K562 (cell line): ENCODE measurements at regions not wholly inside any gene's neighbourhood (a gene's known extent, or its start where the extent isn't known, plus 50 kb on each side); places are given as distances from the start of the nearest gene placed in this dataset.
"Not testable (repeated sequence)": the region's sequence is repeated elsewhere in the genome, so short reads cannot be mapped to it uniquely, and the experiment has no call there.

Experiments
- ATAC-seq: fragments of 200-7000 bp; cut with Tn5 transposase; 3 replicates; pipeline ENCODE4 v1.9.1; 2020; ENCODE audit warnings: moderate library complexity
- BruUV-seq: library from RNA; stranded (reverse); fragments of 400-500 nt; replicated peaks from 2 replicates; lab custom pipeline; 2021; lab: Mats Ljungman, UMichigan
- CTCF ChIA-PET: fragments of 300-600 bp; formaldehyde crosslinking; extraction: SDS; loops from one replicate; lab custom pipeline; 2021; ENCODE audit warnings: low intra/inter-chr PET ratio; lab: Yijun Ruan, JAX
- POLR2A ChIA-PET: fragments of 300-600, 350-650 bp; sonication (Branson Sonifier 250); formaldehyde crosslinking; extraction: SDS; loops from one replicate; lab custom pipeline; 2021; ENCODE audit warnings: antibody characterized with exemption, inconsistent platforms; lab: Yijun Ruan, JAX
- DNase-seq, 4 experiments: peaks; one replicate each; pipeline versions ENCODE4 v3.0.0 to v3.0.0-alpha.2; 2011 to 2018; ENCODE audit warnings: low spot score in 3 of 4, mixed read lengths in 3 of 4; ENCODE audit errors: extremely low read depth in 1 of 4
- FAIRE-seq: peaks from 2 replicates; lab custom pipeline; 2011; peaks lifted over from hg19 to GRCh38; lab: Jason Lieb, UNC
- H2AFZ ChIP-seq: 2 replicates; pipeline ENCODE4 v1.6.0; 2011; ENCODE audit warnings: low read depth, low read length, control low read depth, inconsistent platforms
- H3K27ac ChIP-seq: fragments of 200-600 bp; 3 replicates; pipeline ENCODE4 v1.8.0; 2011; ENCODE audit warnings: low read depth, mild to moderate bottlenecking, control low read depth, inconsistent platforms, low read length, moderate library complexity, mixed read lengths; ENCODE audit errors: extremely low read depth
- H3K27me3 ChIP-seq, 2 experiments: fragments of 300-600 bp in 1 of 2; 2 replicates in 1 of 2; 3 replicates in 1 of 2; pipeline versions ENCODE4 v1.6.0 to v1.8.0; 2011; ENCODE audit warnings: inconsistent platforms in 2 of 2, low read length in 2 of 2, mild to moderate bottlenecking in 1 of 2, mixed read lengths in 1 of 2, moderate library complexity in 1 of 2; ENCODE audit not compliant: control insufficient read depth in 2 of 2, insufficient read depth in 2 of 2
- H3K36me3 ChIP-seq: fragments of 300-600 bp; 3 replicates; pipeline ENCODE4 v1.8.0; 2011; ENCODE audit warnings: mild to moderate bottlenecking, low read length, inconsistent platforms; ENCODE audit not compliant: control insufficient read depth, insufficient read depth
- H3K4me1 ChIP-seq, 2 experiments: fragments of 200-600 bp in 1 of 2; replicated peaks in 1 of 2; 2 replicates in 1 of 2; 3 replicates in 1 of 2; pipeline versions ENCODE4 v1.5.1 to v1.8.0; 2011; ENCODE audit warnings: inconsistent platforms in 2 of 2, low read length in 2 of 2, mild to moderate bottlenecking in 1 of 2, mixed read lengths in 1 of 2, moderate library complexity in 1 of 2; ENCODE audit not compliant: control insufficient read depth in 2 of 2, insufficient read depth in 2 of 2
- H3K4me2 ChIP-seq: 2 replicates; pipeline ENCODE4 v1.6.1; 2011; ENCODE audit warnings: low read length, control low read depth, inconsistent platforms, mixed read lengths; ENCODE audit not compliant: insufficient read depth
- H3K4me3 ChIP-seq: fragments of 200-600 bp; sonication (generic), shearing (Covaris generic); 2 replicates; pipeline ENCODE4 v1.5.1; 2016; ENCODE audit warnings: control low read depth, inconsistent platforms
- H3K79me2 ChIP-seq: fragments of 200-600 bp; 3 replicates; pipeline ENCODE4 v1.8.0; 2011; ENCODE audit warnings: low read length, inconsistent platforms; ENCODE audit not compliant: control insufficient read depth, insufficient read depth
- H3K9ac ChIP-seq, 2 experiments: 2 replicates each; pipeline versions ENCODE4 v1.6.0 to v1.6.1; 2011; ENCODE audit warnings: low read depth in 2 of 2, low read length in 2 of 2, control low read depth in 1 of 2, inconsistent platforms in 1 of 2, mild to moderate bottlenecking in 1 of 2, mixed read lengths in 1 of 2; ENCODE audit not compliant: insufficient read depth in 1 of 2
- H3K9me1 ChIP-seq: one replicate; pipeline ENCODE4 v1.6.0; 2011; ENCODE audit warnings: inconsistent platforms, mild to moderate bottlenecking, low read length, moderate library complexity; ENCODE audit not compliant: control insufficient read depth, insufficient read depth
- H3K9me3 ChIP-seq: replicated peaks from 2 replicates; pipeline ENCODE4 v1.5.1; 2011; ENCODE audit warnings: low read depth, low read length, inconsistent platforms; ENCODE audit not compliant: control insufficient read depth, insufficient read depth
- H4K20me1 ChIP-seq: replicated peaks from 2 replicates; pipeline ENCODE4 v1.6.1; 2011; ENCODE audit warnings: low read length, inconsistent platforms, mixed read lengths; ENCODE audit not compliant: control insufficient read depth, insufficient read depth
- BCOR ChIP-seq: fragments of 450-650 bp; IDR thresholded peaks from 2 replicates; pipeline ENCODE4 v1.6.1; 2016
- FOXA1 ChIP-seq: fragments of 450-650 bp; IDR thresholded peaks from 2 replicates; pipeline ENCODE4 v1.6.1; 2016; ENCODE audit warnings: mild to moderate bottlenecking, borderline replicate concordance
- FOXK2 ChIP-seq, 2 experiments: fragments of 450-650 bp; IDR thresholded peaks in 1 of 2; conservative IDR thresholded peaks in 1 of 2; 2 replicates each; pipeline ENCODE4 v1.6.1; 2016; ENCODE audit warnings: low read depth in 2 of 2, mild to moderate bottlenecking in 1 of 2
- LARP7 ChIP-seq: fragments of 450-650 bp; IDR thresholded peaks from 2 replicates; pipeline ENCODE4 v1.6.1; 2016
- SIX5 ChIP-seq, 2 experiments: IDR thresholded peaks; 2 replicates each; pipeline ENCODE4 v1.6.1; 2011; ENCODE audit warnings: low read length in 2 of 2, borderline replicate concordance in 1 of 2, low read depth in 1 of 2, mild to moderate bottlenecking in 1 of 2, moderate library complexity in 1 of 2; ENCODE audit not compliant: insufficient read depth in 1 of 2
- ZNF146 ChIP-seq: IDR thresholded peaks from one replicate; pipeline ENCODE4 v1.6.1; 2018; ENCODE audit warnings: missing compliant biosample characterization; ENCODE audit not compliant: unreplicated experiment
- ZNF239 ChIP-seq: fragments of 250-450 bp; sonication (Bioruptor Pico); IDR thresholded peaks from 2 replicates; pipeline ENCODE4 v1.4.0; 2020; ENCODE audit warnings: mild to moderate bottlenecking
- ZNF445 ChIP-seq: fragments of 250-450 bp; sonication (Bioruptor Pico); IDR thresholded peaks from 2 replicates; pipeline ENCODE4 v1.4.0; 2020; ENCODE audit warnings: low read depth, mild to moderate bottlenecking, moderate library complexity
- WGBS: fragments of 100-300 bp; shearing (Covaris generic); methylation state at CpG from one replicate; pipeline ENCODE4 v1.1.6; 2016; ENCODE audit warnings: low coverage, mixed read lengths; ENCODE audit not compliant: insufficient coverage; ENCODE audit errors: missing lambda C conversion rate; 5-methylcytosine and 5-hydroxymethylcytosine counted together
- in situ Hi-C: fragments of 300-500 bp; cut with MboI; formaldehyde crosslinking; loops from 4 replicates; pipeline ENCODE4 v1.15.0; 2018; ENCODE audit warnings: inconsistent platforms, mixed read lengths
- intact Hi-C: fragments of 100-400 bp; cut with micrococcal nuclease; formaldehyde crosslinking; loops from 2 replicates; pipeline ENCODE4 v1.14.2; 2022
- TF ChIP-seq, protein P1 (sequence below): fragments of 250-450 bp; sonication (Bioruptor Pico); IDR thresholded peaks from 2 replicates; pipeline ENCODE4 v1.8.0; 2022; ENCODE audit warnings: inconsistent platforms, mild to moderate bottlenecking, moderate library complexity, borderline replicate concordance

DNA sequence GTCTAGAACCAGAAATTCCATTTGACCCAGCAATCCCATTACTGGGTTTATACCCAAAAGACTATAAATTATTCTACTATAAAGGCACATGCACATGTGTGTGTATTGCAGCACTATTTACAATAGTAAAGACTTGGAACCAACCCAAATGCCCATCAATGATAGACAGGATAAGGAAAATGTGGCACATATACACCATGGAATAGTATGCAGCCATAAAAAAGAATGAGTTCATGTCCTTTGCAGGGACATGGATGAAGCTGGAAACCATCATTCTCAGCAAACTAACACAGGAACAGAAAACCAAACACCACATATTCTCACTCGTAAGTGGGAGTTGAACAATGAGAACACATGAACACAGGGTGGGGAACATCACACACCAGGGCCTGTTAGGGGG, 57.0 kb downstream of the XCL2 start:
- intact Hi-C loops, H3K9ac ChIP-seq, BruUV-seq, DNase-seq, H3K9me3 ChIP-seq, in situ Hi-C loops, H3K4me1 ChIP-seq, H3K36me3 ChIP-seq, H3K27ac ChIP-seq, H3K9me1 ChIP-seq: not testable (repeated sequence)
- TF ChIP-seq ZNF146 (CRISPR knock-in tag), result peak; percentile 54
- TF ChIP-seq, all 486 proteins: peak for 1; not testable (repeated sequence) for 485
- FAIRE-seq, H3K4me3 ChIP-seq, H2AFZ ChIP-seq, H3K4me2 ChIP-seq, ATAC-seq, H4K20me1 ChIP-seq, H3K79me2 ChIP-seq, POLR2A ChIA-PET, H3K27me3 ChIP-seq: not testable (repeated sequence)
- CTCF ChIA-PET, result interaction anchor here (0.7 kb wide), 1 partner anchor 199 kb away, joined by 4 read pairs; no protein-coding TSS in a partner anchor
- WGBS, result no CpG with 5 or more reads among the region's 1 CpG

DNA sequence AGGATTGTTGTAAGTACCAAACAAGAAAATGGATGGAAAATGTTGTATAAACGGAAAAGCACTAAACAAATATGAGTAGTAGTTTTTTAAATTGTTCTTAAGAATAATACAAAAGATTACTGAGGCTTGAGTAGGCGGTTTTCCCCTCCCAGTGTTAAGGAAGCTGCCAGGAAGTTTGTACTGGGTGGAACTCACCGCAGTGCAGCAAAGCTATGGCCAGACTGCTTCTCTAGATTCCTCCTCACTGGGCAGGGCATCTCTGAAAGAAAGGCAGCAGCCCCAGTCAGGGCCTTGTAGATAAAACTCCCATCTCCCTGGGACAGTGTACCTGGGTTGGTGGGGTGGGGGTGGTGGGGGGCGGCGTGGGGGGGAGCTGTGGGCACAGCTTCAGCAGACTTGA, 58.7 kb downstream of the XCL2 start:
- Histone ChIP-seq H3K4me2 (no peak overlapping the region), H3K27me3 (peaks cover 0 to 6% of the 10 kb centered on the region in 2 experiments; a peak in 2 of 5 replicates), H3K79me2 (no peaks in the 10 kb centered on the region), H3K4me1 (no peaks in the 10 kb centered on the region), H3K36me3 (no peaks in the 10 kb centered on the region), H3K9ac (no peak overlapping the region), H3K4me3 (no peak overlapping the region), H4K20me1 (no peaks in the 10 kb centered on the region), H3K9me1 (no peaks in the 10 kb centered on the region), H2AFZ (no peak overlapping the region), H3K27ac (no peak overlapping the region), H3K9me3 (no peaks in the 10 kb centered on the region)
- ATAC-seq (no peak), FAIRE-seq (no peak), DNase-seq (no peak)
- TF ChIP-seq LARP7 (no peak), FOXA1 (no peak), ZNF239 (CRISPR knock-in tag) (no peak), ZNF445 (CRISPR knock-in tag) (no peak), SIX5 (IDR thresholded peaks at IDR 0.05; ENCODE audit: borderline replicate concordance in 1 of 2, insufficient read depth in 1 of 2, low read depth in 1 of 2, low read length in 2 of 2) (no peak), BCOR (no peak), FOXK2 (conservative IDR thresholded peaks at IDR 0.05 in 1 of 2, IDR thresholded peaks at IDR 0.05 in 1 of 2; ENCODE audit: low read depth in 2 of 2) (no peak)
- TF ChIP-seq, protein P1, sequence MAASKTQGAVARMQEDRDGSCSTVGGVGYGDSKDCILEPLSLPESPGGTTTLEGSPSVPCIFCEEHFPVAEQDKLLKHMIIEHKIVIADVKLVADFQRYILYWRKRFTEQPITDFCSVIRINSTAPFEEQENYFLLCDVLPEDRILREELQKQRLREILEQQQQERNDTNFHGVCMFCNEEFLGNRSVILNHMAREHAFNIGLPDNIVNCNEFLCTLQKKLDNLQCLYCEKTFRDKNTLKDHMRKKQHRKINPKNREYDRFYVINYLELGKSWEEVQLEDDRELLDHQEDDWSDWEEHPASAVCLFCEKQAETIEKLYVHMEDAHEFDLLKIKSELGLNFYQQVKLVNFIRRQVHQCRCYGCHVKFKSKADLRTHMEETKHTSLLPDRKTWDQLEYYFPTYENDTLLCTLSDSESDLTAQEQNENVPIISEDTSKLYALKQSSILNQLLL, result no peak
- BruUV-seq, result no TSS peak
- CTCF ChIA-PET, result no interaction called here
- in situ Hi-C loops, result no loop called here
- intact Hi-C loops, result no loop called here
- POLR2A ChIA-PET, result interaction anchor here (0.6 kb wide), 1 partner anchor 18 kb away, joined by 4 read pairs; no protein-coding TSS in a partner anchor
- 2% methylated on average over 5 of the region's 5 CpGs for WGBS
